ENCODE measurements at regions not wholly inside any gene's neighbourhood (a gene's known extent, or its start where the extent isn't known, plus 50 kb on each side); places are given as distances from the start of the nearest gene placed in this dataset.
"Not testable (repeated sequence)": the region's sequence is repeated elsewhere in the genome, so short reads cannot be mapped to it uniquely, and the experiment has no call there.

- Histone ChIP-seq H3F3A (ENCODE audit: insufficient read depth, low read length, poor library complexity, severe bottlenecking) (no peaks in the 10 kb centered on the region), H3K79me2 (replicated peaks; ENCODE audit: insufficient read depth, low read length) (no peaks in the 10 kb centered on the region), H3K9me2 (ENCODE audit: insufficient read depth, low read length) (no peaks in the 10 kb centered on the region), H3K4me2 (ENCODE audit: low read length) (no peak overlapping the region), H3K4me3 (ENCODE audit: low read length) (no peak overlapping the region), H3K27ac (ENCODE audit: low read length) (no peak overlapping the region), H2AFZ (ENCODE audit: low read depth, low read length) (no peak overlapping the region), H3K9me3 (ENCODE audit: low read length) (no peaks in the 10 kb centered on the region), H3K9ac (ENCODE audit: low read length) (no peak overlapping the region), H3K27me3 (ENCODE audit: insufficient read depth, low read depth, low read length) (no peaks in the 10 kb centered on the region), H3K36me3 (ENCODE audit: insufficient read depth, low read length) (no peaks in the 10 kb centered on the region), H4K20me1 (ENCODE audit: insufficient read depth) (no peaks in the 10 kb centered on the region)
- TF ChIP-seq CTCF (IDR thresholded peaks at IDR 0.05; ENCODE audit: poor library complexity, severe bottlenecking) = no peak
- TF ChIP-seq EP300 (conservative IDR thresholded peaks at IDR 0.05; ENCODE audit: poor library complexity, severe bottlenecking) = no peak
- TF ChIP-seq EZH2 (IDR thresholded peaks at IDR 0.05; ENCODE audit: borderline replicate concordance, insufficient read depth, low read length, poor library complexity, severe bottlenecking) = no peak
- TF ChIP-seq POLR2AphosphoS5 (IDR thresholded peaks at IDR 0.05) = no peak
- TF ChIP-seq MXI1 (conservative IDR thresholded peaks at IDR 0.05; ENCODE audit: poor library complexity, severe bottlenecking) = no peak
- no peak for TF ChIP-seq TAF1 (IDR thresholded peaks at IDR 0.05; ENCODE audit: low read depth)
- TF ChIP-seq RAD21 (conservative IDR thresholded peaks at IDR 0.05) = no peak
Measured at GRCh38 chrY:12500096-12500495, 200.9 kb upstream of the USP9Y start.

GRCh38 chrY:12504028-12504427 lies 197.0 kb upstream of the USP9Y start:
- H3F3A ChIP-seq (ENCODE audit: insufficient read depth, low read length, poor library complexity, severe bottlenecking); H3K27ac ChIP-seq (ENCODE audit: low read length); H3K4me2 ChIP-seq (ENCODE audit: low read length); H3K4me3 ChIP-seq (ENCODE audit: low read length); H3K79me2 ChIP-seq (replicated peaks; ENCODE audit: insufficient read depth, low read length); H3K9me3 ChIP-seq (ENCODE audit: low read length); H3K9me2 ChIP-seq (ENCODE audit: insufficient read depth, low read length); H4K20me1 ChIP-seq (ENCODE audit: insufficient read depth); H3K36me3 ChIP-seq (ENCODE audit: insufficient read depth, low read length); H2AFZ ChIP-seq (ENCODE audit: low read depth, low read length); H3K9ac ChIP-seq (ENCODE audit: low read length); H3K27me3 ChIP-seq (ENCODE audit: insufficient read depth, low read depth, low read length): not testable (repeated sequence)

GRCh38 chrY:12517338-12517737 lies 183.7 kb upstream of the USP9Y start:
- no peak overlapping the region for H2AFZ ChIP-seq (ENCODE audit: low read depth, low read length)
- no peaks in the 10 kb centered on the region for H3K9me3 ChIP-seq (ENCODE audit: low read length)
- H3K27ac ChIP-seq (ENCODE audit: low read length) = no peak overlapping the region
- no peaks in the 10 kb centered on the region for H3K9me2 ChIP-seq (ENCODE audit: insufficient read depth, low read length)
- no peaks in the 10 kb centered on the region for H4K20me1 ChIP-seq (ENCODE audit: insufficient read depth)
- H3K27me3 ChIP-seq (ENCODE audit: insufficient read depth, low read depth, low read length) = no peaks in the 10 kb centered on the region
- no peaks in the 10 kb centered on the region for H3K36me3 ChIP-seq (ENCODE audit: insufficient read depth, low read length)
- no peak overlapping the region for H3K4me3 ChIP-seq (ENCODE audit: low read length)
- no peak overlapping the region for H3K4me2 ChIP-seq (ENCODE audit: low read length)
- no peaks in the 10 kb centered on the region for H3K79me2 ChIP-seq (replicated peaks; ENCODE audit: insufficient read depth, low read length)
- H3F3A ChIP-seq (ENCODE audit: insufficient read depth, low read length, poor library complexity, severe bottlenecking) = no peaks in the 10 kb centered on the region
- TF ChIP-seq EZH2 (IDR thresholded peaks at IDR 0.05; ENCODE audit: borderline replicate concordance, insufficient read depth, low read length, poor library complexity, severe bottlenecking) (no peak), REST (IDR thresholded peaks at IDR 0.05; ENCODE audit: borderline replicate concordance) (no peak), SMC3 (conservative IDR thresholded peaks at IDR 0.05; ENCODE audit: poor library complexity) (no peak), POLR2AphosphoS5 (IDR thresholded peaks at IDR 0.05) (no peak), CTCF (IDR thresholded peaks at IDR 0.05; ENCODE audit: poor library complexity, severe bottlenecking) (no peak), EP300 (conservative IDR thresholded peaks at IDR 0.05; ENCODE audit: poor library complexity, severe bottlenecking) (no peak), MXI1 (conservative IDR thresholded peaks at IDR 0.05; ENCODE audit: poor library complexity, severe bottlenecking) (no peak), TAF1 (IDR thresholded peaks at IDR 0.05; ENCODE audit: low read depth) (no peak), RAD21 (conservative IDR thresholded peaks at IDR 0.05) (no peak)
- no peak overlapping the region for H3K9ac ChIP-seq (ENCODE audit: low read length)
